ENCODE measurements at regions not wholly inside any gene's neighbourhood (a gene's known extent, or its start where the extent isn't known, plus 50 kb on each side); places are given as distances from the start of the nearest gene placed in this dataset.

GRCh38 chr4:116343809-116344208, 741.6 kb downstream of the TRAM1L1 start:
- no peaks in the 10 kb centered on the region for H3K9me3 Mint-ChIP-seq (ENCODE audit: unreplicated experiment)
- DNase-seq (ENCODE audit: unreplicated experiment), result no peak
- TF ChIP-seq, protein P1, sequence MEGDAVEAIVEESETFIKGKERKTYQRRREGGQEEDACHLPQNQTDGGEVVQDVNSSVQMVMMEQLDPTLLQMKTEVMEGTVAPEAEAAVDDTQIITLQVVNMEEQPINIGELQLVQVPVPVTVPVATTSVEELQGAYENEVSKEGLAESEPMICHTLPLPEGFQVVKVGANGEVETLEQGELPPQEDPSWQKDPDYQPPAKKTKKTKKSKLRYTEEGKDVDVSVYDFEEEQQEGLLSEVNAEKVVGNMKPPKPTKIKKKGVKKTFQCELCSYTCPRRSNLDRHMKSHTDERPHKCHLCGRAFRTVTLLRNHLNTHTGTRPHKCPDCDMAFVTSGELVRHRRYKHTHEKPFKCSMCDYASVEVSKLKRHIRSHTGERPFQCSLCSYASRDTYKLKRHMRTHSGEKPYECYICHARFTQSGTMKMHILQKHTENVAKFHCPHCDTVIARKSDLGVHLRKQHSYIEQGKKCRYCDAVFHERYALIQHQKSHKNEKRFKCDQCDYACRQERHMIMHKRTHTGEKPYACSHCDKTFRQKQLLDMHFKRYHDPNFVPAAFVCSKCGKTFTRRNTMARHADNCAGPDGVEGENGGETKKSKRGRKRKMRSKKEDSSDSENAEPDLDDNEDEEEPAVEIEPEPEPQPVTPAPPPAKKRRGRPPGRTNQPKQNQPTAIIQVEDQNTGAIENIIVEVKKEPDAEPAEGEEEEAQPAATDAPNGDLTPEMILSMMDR (IDR thresholded peaks at IDR 0.05; ENCODE audit: unreplicated experiment), result no peak

GRCh38 chr4:116342143-116342542, 743.2 kb downstream of the TRAM1L1 start:
- no peak for DNase-seq (ENCODE audit: unreplicated experiment)
- Mint-ChIP-seq H3K4me1 (ENCODE audit: insufficient read depth, unreplicated experiment) (no peaks in the 10 kb centered on the region), H3K27ac (ENCODE audit: low read depth, unreplicated experiment) (no peak overlapping the region), H3K27me3 (ENCODE audit: insufficient read depth, unreplicated experiment) (no peaks in the 10 kb centered on the region), H3K36me3 (ENCODE audit: insufficient read depth, unreplicated experiment) (no peaks in the 10 kb centered on the region), H3K4me3 (ENCODE audit: unreplicated experiment) (no peak overlapping the region), H3K9me3 (ENCODE audit: unreplicated experiment) (no peaks in the 10 kb centered on the region)
- no TSS peak for BruUV-seq (replicated peaks)
- ChIA-PET POLR2A (no interaction called here), CTCF (no interaction called here)
- TF ChIP-seq, protein P1 (IDR thresholded peaks at IDR 0.05; ENCODE audit: unreplicated experiment), result no peak
- intact Hi-C loops (cut with micrococcal nuclease), result no loop called here

More at GRCh38 chr4:116343809-116344208, 741.6 kb downstream of the TRAM1L1 start:
- intact Hi-C loops (cut with micrococcal nuclease), result no loop called here
- ChIA-PET POLR2A (no interaction called here), CTCF (no interaction called here)
- no peak overlapping the region for H3K4me3 Mint-ChIP-seq (ENCODE audit: unreplicated experiment)
- BruUV-seq (replicated peaks), result no TSS peak
- no peak overlapping the region for H3K27ac Mint-ChIP-seq (ENCODE audit: low read depth, unreplicated experiment)
- H3K27me3 Mint-ChIP-seq (ENCODE audit: insufficient read depth, unreplicated experiment), result no peaks in the 10 kb centered on the region
- no peaks in the 10 kb centered on the region for H3K4me1 Mint-ChIP-seq (ENCODE audit: insufficient read depth, unreplicated experiment)
- no peaks in the 10 kb centered on the region for H3K36me3 Mint-ChIP-seq (ENCODE audit: insufficient read depth, unreplicated experiment)

- DNase-seq (ENCODE audit: unreplicated experiment), result no peak
- intact Hi-C loops (cut with micrococcal nuclease), result no loop called here
- TF ChIP-seq, protein P1 (IDR thresholded peaks at IDR 0.05; ENCODE audit: unreplicated experiment), result no peak
- Mint-ChIP-seq H3K27me3 (ENCODE audit: insufficient read depth, unreplicated experiment) (peaks cover 17% of the 10 kb centered on the region), H3K36me3 (ENCODE audit: insufficient read depth, unreplicated experiment) (no peaks in the 10 kb centered on the region), H3K4me3 (ENCODE audit: unreplicated experiment) (no peak overlapping the region), H3K9me3 (ENCODE audit: unreplicated experiment) (no peaks in the 10 kb centered on the region), H3K27ac (ENCODE audit: low read depth, unreplicated experiment) (no peak overlapping the region), H3K4me1 (ENCODE audit: insufficient read depth, unreplicated experiment) (no peaks in the 10 kb centered on the region)
- POLR2A ChIA-PET, result interaction anchor here (0.6 to 0.7 kb wide), 2 partner anchors 12 to 28 kb away, joined by 3 read pairs; no protein-coding TSS in a partner anchor
- no TSS peak for BruUV-seq (replicated peaks)
- CTCF ChIA-PET, result no interaction called here
Measured at GRCh38 chr4:116332508-116332907, 752.9 kb downstream of the TRAM1L1 start.

GRCh38 chr4:116328261-116328860, 757.0 kb downstream of the TRAM1L1 start:
- POLR2A ChIA-PET, result no interaction called here
- H3K9me3 Mint-ChIP-seq (ENCODE audit: unreplicated experiment), result no peaks in the 10 kb centered on the region
- H3K36me3 Mint-ChIP-seq (ENCODE audit: insufficient read depth, unreplicated experiment), result no peaks in the 10 kb centered on the region
- no peak for DNase-seq (ENCODE audit: unreplicated experiment)
- intact Hi-C loops (cut with micrococcal nuclease), result no loop called here
- no peak overlapping the region for H3K4me3 Mint-ChIP-seq (ENCODE audit: unreplicated experiment)
- CTCF ChIA-PET, result interaction anchor here (0.6 kb wide), 1 partner anchor 33 kb away, joined by 3 read pairs; no protein-coding TSS in a partner anchor
- H3K4me1 Mint-ChIP-seq (ENCODE audit: insufficient read depth, unreplicated experiment), result no peaks in the 10 kb centered on the region
- H3K27ac Mint-ChIP-seq (ENCODE audit: low read depth, unreplicated experiment), result no peak overlapping the region
- peaks cover 11% of the 10 kb centered on the region for H3K27me3 Mint-ChIP-seq (ENCODE audit: insufficient read depth, unreplicated experiment)
- BruUV-seq (replicated peaks), result no TSS peak
- TF ChIP-seq, protein P1 (IDR thresholded peaks at IDR 0.05; ENCODE audit: unreplicated experiment), result no peak
